HG02571 (cell line): ENCODE measurements at regions not wholly inside any gene's neighbourhood (a gene's known extent, or its start where the extent isn't known, plus 50 kb on each side); places are given as distances from the start of the nearest gene placed in this dataset.

Source experiments
- ATAC-seq: cut with Tn5 transposase; IDR thresholded peaks from one replicate; pipeline ENCODE4 v1.9.1; 2021; ENCODE audit warnings: mild to moderate bottlenecking, moderate library complexity; ENCODE audit not compliant: unreplicated experiment

- no peak for ATAC-seq
Observed at GRCh38 chr1:30385246-30385995, 338.0 kb downstream of the MATN1 start.

- no peak for ATAC-seq
Observed at GRCh38 chr1:30384286-30385245, 338.8 kb downstream of the MATN1 start.

- ATAC-seq = no peak
Observed at GRCh38 chr1:30383221-30383711, 340.1 kb downstream of the MATN1 start.

GRCh38 chr1:30382496-30382895 lies 340.9 kb downstream of the MATN1 start:
- ATAC-seq = no peak

- ATAC-seq = no peak
Observed at GRCh38 chr1:30381671-30382365, 341.6 kb downstream of the MATN1 start.

GRCh38 chr1:30381266-30381665 lies 342.1 kb downstream of the MATN1 start:
- ATAC-seq = no peak

- no peak for ATAC-seq
Observed at GRCh38 chr1:30380625-30380984, 342.8 kb downstream of the MATN1 start.

GRCh38 chr1:30379684-30380624 lies 343.4 kb downstream of the MATN1 start:
- ATAC-seq = no peak

GRCh38 chr1:30378991-30379581 lies 344.3 kb downstream of the MATN1 start:
- ATAC-seq = no peak

GRCh38 chr1:30378003-30378596 lies 345.3 kb downstream of the MATN1 start:
- ATAC-seq = no peak

- no peak for ATAC-seq
Observed at GRCh38 chr1:30377230-30378002, 346.0 kb downstream of the MATN1 start.

- ATAC-seq = no peak
Observed at GRCh38 chr1:30376054-30376697, 347.2 kb downstream of the MATN1 start.

- no peak for ATAC-seq
Observed at GRCh38 chr1:30375156-30375555, 348.2 kb downstream of the MATN1 start.

GRCh38 chr1:30374400-30375070 lies 348.9 kb downstream of the MATN1 start:
- no peak for ATAC-seq

GRCh38 chr1:30373471-30374399 lies 349.6 kb downstream of the MATN1 start:
- no peak for ATAC-seq

GRCh38 chr1:30372792-30373433 lies 350.5 kb downstream of the MATN1 start:
- ATAC-seq = no peak
